SK-N-SH (cell line): ENCODE measurements at regions not wholly inside any gene's neighbourhood (a gene's known extent, or its start where the extent isn't known, plus 50 kb on each side); places are given as distances from the start of the nearest gene placed in this dataset.
A peak's percentile ranks its signal among the peaks of the same experiment; 100 is the strongest.

Experiments
- CTCF ChIA-PET: fragments of 300-600, 350-600 bp; formaldehyde crosslinking; extraction: SDS; loops from one replicate; lab custom pipeline; 2021; lab: Yijun Ruan, JAX
- POLR2A ChIA-PET: fragments of 350-600 bp; sonication (Branson Sonifier 250); formaldehyde crosslinking; extraction: SDS; loops from one replicate; lab custom pipeline; 2020; ENCODE audit warnings: antibody characterized with exemption, inconsistent platforms; lab: Yijun Ruan, JAX
- DNase-seq: peaks from one replicate; pipeline ENCODE4 v3.0.0; 2012
- H2AFZ ChIP-seq: fragments of 200-600 bp; sonication (generic); 2 replicates; pipeline ENCODE4 v1.8.1; 2016; ENCODE audit warnings: antibody characterized with exemption, mild to moderate bottlenecking, low read depth
- H3F3A ChIP-seq: fragments of 200-600 bp; sonication (generic); replicated peaks from 2 replicates; pipeline ENCODE3; 2016; ENCODE audit warnings: antibody characterized with exemption, mild to moderate bottlenecking; ENCODE audit not compliant: insufficient read depth
- H3K27ac ChIP-seq, 2 experiments: fragments of 200-500 bp in 1 of 2; fragments of 200-600 bp in 1 of 2; sonication (Bioruptor generic) in 1 of 2; sonication (generic), shearing (Covaris generic) in 1 of 2; 2 replicates each; pipeline versions ENCODE4 v1.5.1 to v1.6.1; 2014 to 2016; ENCODE audit warnings: low read depth in 2 of 2, inconsistent platforms in 1 of 2, low read length in 1 of 2, mild to moderate bottlenecking in 1 of 2, mixed read lengths in 1 of 2
- H3K27me3 ChIP-seq: fragments of 200-600 bp; sonication (generic), shearing (Covaris generic); 2 replicates; pipeline ENCODE4 v1.6.1; 2016; ENCODE audit warnings: mixed run types; ENCODE audit not compliant: insufficient read depth
- H3K36me3 ChIP-seq, 2 experiments: fragments of 200-500 bp in 1 of 2; fragments of 200-600 bp in 1 of 2; sonication (Bioruptor generic) in 1 of 2; sonication (generic) in 1 of 2; replicated peaks in 1 of 2; 2 replicates each; pipeline versions ENCODE3 to v1.5.1; 2014 to 2016; ENCODE audit warnings: low read length in 1 of 2, mild to moderate bottlenecking in 1 of 2; ENCODE audit not compliant: insufficient read depth in 2 of 2, control insufficient read depth in 1 of 2
- H3K4me1 ChIP-seq, 2 experiments: fragments of 200-500 bp in 1 of 2; fragments of 200-600 bp in 1 of 2; sonication (Bioruptor generic) in 1 of 2; sonication (generic), shearing (Covaris generic) in 1 of 2; 2 replicates each; pipeline versions ENCODE4 v1.5.1 to v1.6.1; 2014 to 2016; ENCODE audit warnings: low read depth in 1 of 2, low read length in 1 of 2, mixed run types in 1 of 2; ENCODE audit not compliant: insufficient read depth in 2 of 2, control insufficient read depth in 1 of 2
- H3K4me2 ChIP-seq: fragments of 200-600 bp; sonication (generic), shearing (Covaris generic); 2 replicates; pipeline ENCODE4 v1.6.1; 2017; ENCODE audit warnings: mixed run types
- H3K4me3 ChIP-seq, 2 experiments: fragments of 200-500 bp in 1 of 2; fragments of 200-600 bp in 1 of 2; sonication (Bioruptor generic) in 1 of 2; sonication (generic), shearing (Covaris generic) in 1 of 2; 2 replicates each; pipeline versions ENCODE4 v1.5.1 to v1.8.1; 2014 to 2016; ENCODE audit warnings: low read depth in 2 of 2, inconsistent platforms in 1 of 2, low read length in 1 of 2, mild to moderate bottlenecking in 1 of 2, mixed read lengths in 1 of 2, moderate library complexity in 1 of 2
- H3K79me2 ChIP-seq: fragments of 200-600 bp; sonication (generic); 2 replicates; pipeline ENCODE4 v1.8.1; 2017; ENCODE audit warnings: mild to moderate bottlenecking; ENCODE audit not compliant: insufficient read depth
- H3K9ac ChIP-seq: fragments of 200-600 bp; sonication (generic); 2 replicates; pipeline ENCODE4 v1.6.1; 2017; ENCODE audit warnings: mixed run types
- H3K9me2 ChIP-seq: fragments of 200-600 bp; sonication (generic); 2 replicates; pipeline ENCODE4 v1.6.1; 2017; ENCODE audit warnings: mixed run types
- H3K9me3 ChIP-seq: fragments of 200-600 bp; sonication (generic); 2 replicates; pipeline ENCODE4 v1.6.1; 2017; ENCODE audit warnings: mixed run types, mild to moderate bottlenecking, moderate library complexity
- H4K20me1 ChIP-seq: fragments of 200-600 bp; sonication (generic); 2 replicates; pipeline ENCODE4 v1.6.1; 2017; ENCODE audit warnings: mild to moderate bottlenecking, mixed run types; ENCODE audit not compliant: insufficient read depth
- CTCF ChIP-seq: fragments of 200-600 bp; sonication (generic); IDR thresholded peaks from 2 replicates; pipeline ENCODE4 v1.6.1; 2017; ENCODE audit warnings: antibody characterized with exemption, mild to moderate bottlenecking, moderate library complexity
- ELF1 ChIP-seq: IDR thresholded peaks from 2 replicates; pipeline ENCODE4 v1.4.0; 2012
- EP300 ChIP-seq, 2 experiments: IDR thresholded peaks; 2 replicates each; pipeline versions ENCODE4 v1.4.0 to v1.6.1; 2012; ENCODE audit warnings: borderline replicate concordance in 1 of 2, low read depth in 1 of 2, low read length in 1 of 2
- FOSL2 ChIP-seq: IDR thresholded peaks from 2 replicates; pipeline ENCODE4 v1.4.0; 2012; ENCODE audit warnings: low read depth, mild to moderate bottlenecking, moderate library complexity, borderline replicate concordance
- FOXM1 ChIP-seq: IDR thresholded peaks from 2 replicates; pipeline ENCODE4 v1.4.0; 2012; ENCODE audit warnings: low read depth, mild to moderate bottlenecking
- GABPA ChIP-seq: IDR thresholded peaks from 2 replicates; pipeline ENCODE4 v1.4.0; 2012; ENCODE audit warnings: low read depth, mild to moderate bottlenecking
- GATA2 ChIP-seq: sonication (generic); formaldehyde crosslinking; IDR thresholded peaks from 2 replicates; pipeline ENCODE4 v1.5.0; 2020; ENCODE audit warnings: mild to moderate bottlenecking, missing genetic modification reagents
- JUND ChIP-seq: IDR thresholded peaks from 2 replicates; pipeline ENCODE4 v1.4.0; 2012
- MAX ChIP-seq: IDR thresholded peaks from 2 replicates; pipeline ENCODE4 v1.4.0; 2012; ENCODE audit warnings: low read depth
- MEF2A ChIP-seq: IDR thresholded peaks from 2 replicates; pipeline ENCODE4 v1.4.0; 2012; ENCODE audit warnings: low read depth, borderline replicate concordance
- MXI1 ChIP-seq: IDR thresholded peaks from 2 replicates; pipeline ENCODE4 v1.6.1; 2012; ENCODE audit warnings: mild to moderate bottlenecking, low read depth, low read length, improper control_type of control experiment
- NFIC ChIP-seq: IDR thresholded peaks from 2 replicates; pipeline ENCODE4 v1.4.0; 2012; ENCODE audit warnings: borderline replicate concordance
- NRF1 ChIP-seq: IDR thresholded peaks from 2 replicates; pipeline ENCODE4 v1.6.1; 2012; ENCODE audit warnings: low read depth, mild to moderate bottlenecking, low read length
- PBX3 ChIP-seq: IDR thresholded peaks from 2 replicates; pipeline ENCODE4; 2012
- POLR2AphosphoS5 ChIP-seq: IDR thresholded peaks from 2 replicates; pipeline ENCODE4 v1.6.1; 2012; ENCODE audit warnings: low read depth, low read length
- RAD21 ChIP-seq: IDR thresholded peaks from 2 replicates; pipeline ENCODE4 v1.6.1; 2012; ENCODE audit warnings: mild to moderate bottlenecking, low read length
- RCOR1 ChIP-seq: fragments of 150-350 bp; IDR thresholded peaks from 2 replicates; pipeline ENCODE4 v1.6.1; 2017; ENCODE audit warnings: antibody characterized with exemption, low read length
- RFX5 ChIP-seq: IDR thresholded peaks from 2 replicates; pipeline ENCODE4 v1.6.1; 2012; ENCODE audit warnings: mild to moderate bottlenecking, improper control_type of control experiment, low read length
- RXRA ChIP-seq: IDR thresholded peaks from 2 replicates; pipeline ENCODE4 v1.4.0; 2012; ENCODE audit warnings: low read depth, mild to moderate bottlenecking, borderline replicate concordance
- SIN3A ChIP-seq: IDR thresholded peaks from 2 replicates; pipeline ENCODE4 v1.6.1; 2012; ENCODE audit warnings: low read depth, mild to moderate bottlenecking, low read length, moderate library complexity, borderline replicate concordance
- TCF12 ChIP-seq: IDR thresholded peaks from 2 replicates; pipeline ENCODE4 v1.4.0; 2012
- TEAD4 ChIP-seq: IDR thresholded peaks from 2 replicates; pipeline ENCODE4 v1.4.0; 2012; ENCODE audit warnings: mild to moderate bottlenecking, borderline replicate concordance; ENCODE audit not compliant: insufficient read depth
- YY1 ChIP-seq: IDR thresholded peaks from 2 replicates; pipeline ENCODE4 v1.4.0; 2012; ENCODE audit warnings: low read depth, mild to moderate bottlenecking
- ZBTB33 ChIP-seq: IDR thresholded peaks from 2 replicates; pipeline ENCODE4 v1.4.0; 2012; ENCODE audit warnings: low read depth, borderline replicate concordance
- WGBS: methylation state at CpG from one replicate; pipeline ENCODE4 v1.1.6; 2017; ENCODE audit warnings: low lambda C conversion rate; 5-methylcytosine and 5-hydroxymethylcytosine counted together

- Histone ChIP-seq H3K27me3 (no peaks in the 10 kb centered on the region), H2AFZ (no peak overlapping the region), H3K79me2 (peaks cover 77% of the 10 kb centered on the region), H3K27ac (peak overlapping the region; percentile 47 to 100; a peak in 3 of 4 replicates), H3K4me3 (no peak overlapping the region), H3K9me3 (no peaks in the 10 kb centered on the region), H3K4me2 (peak overlapping the region; percentile 60), H3K9ac (peak overlapping the region; percentile 70), H4K20me1 (no peaks in the 10 kb centered on the region), H3K4me1 (peaks cover 20 to 43% of the 10 kb centered on the region in 2 experiments), H3K36me3 (peaks cover 0 to 3% of the 10 kb centered on the region in 2 experiments), H3F3A (peaks cover 48% of the 10 kb centered on the region), H3K9me2 (no peaks in the 10 kb centered on the region)
- DNase-seq = no peak
- WGBS = 14% methylated on average over 1 of the region's 1 CpG
- ChIA-PET POLR2A (no interaction called here), CTCF (interaction anchor here (1.2 kb wide), 1 partner anchor 23 kb away, joined by 4 read pairs; no protein-coding TSS in a partner anchor)
- TF ChIP-seq GABPA (no peak), JUND (peak; percentile 99), CTCF (no peak), MAX (0 out of 2 replicates have a peak, but pooled peaks have one; percentile 34), SIN3A (0 out of 2 replicates have a peak, but pooled peaks have one; percentile 11), EP300 (IDR thresholded peaks at IDR 0.05; ENCODE audit: borderline replicate concordance in 1 of 2, low read depth in 1 of 2, low read length in 1 of 2) (peak; percentile 61 to 99), RFX5 (no peak), FOXM1 (peak; percentile 98), NFIC (peak; percentile 88), ELF1 (no peak), PBX3 (peak; percentile 93), MXI1 (no peak), GATA2 (CRISPR knock-in tag) (no peak), MEF2A (peak; percentile 80), RCOR1 (no peak), FOSL2 (peak; percentile 99), TCF12 (peak; percentile 97), NRF1 (no peak), YY1 (0 out of 2 replicates have a peak, but pooled peaks have one; percentile 32), TEAD4 (peak; percentile 99), POLR2AphosphoS5 (peak; percentile 84; the same call in 1 of the 2 replicates), ZBTB33 (peak; percentile 88; the same call in 1 of the 2 replicates), RXRA (peak; percentile 89), RAD21 (no peak)
Observed at GRCh38 chr3:98971169-98971681, 69.7 kb upstream of the DCBLD2 start.
